ENCODE measurements at regions not wholly inside any gene's neighbourhood (a gene's known extent, or its start where the extent isn't known, plus 50 kb on each side); places are given as distances from the start of the nearest gene placed in this dataset.

GRCh38 chr4:4717692-4718091 is 141.8 kb upstream of the MSX1 start:
- WGBS (ENCODE audit: insufficient coverage, low coverage, missing lambda C conversion rate) = under 1% methylated on average over 6 of the region's 6 CpGs
- no peak for ATAC-seq
- H4K20me1 ChIP-seq (replicated peaks; ENCODE audit: control insufficient read depth, insufficient read depth, low read length) = no peaks in the 10 kb centered on the region
- H3K27ac ChIP-seq (ENCODE audit: extremely low read depth, low read depth, low read length) = no peak overlapping the region
- no peaks in the 10 kb centered on the region for H3K36me3 ChIP-seq (ENCODE audit: control insufficient read depth, insufficient read depth, low read length)
- H3K4me1 ChIP-seq (replicated peaks in 1 of 2; ENCODE audit: control insufficient read depth in 2 of 2, insufficient read depth in 2 of 2, low read length in 2 of 2) = no peaks in the 10 kb centered on the region
- no peak overlapping the region for H3K4me2 ChIP-seq (ENCODE audit: insufficient read depth, low read length)
- no peaks in the 10 kb centered on the region for H3K9me3 ChIP-seq (replicated peaks; ENCODE audit: control insufficient read depth, insufficient read depth, low read depth, low read length)
- intact Hi-C loops (cut with micrococcal nuclease) = no loop called here
- H3K27me3 ChIP-seq (ENCODE audit: control insufficient read depth in 2 of 2, insufficient read depth in 2 of 2, low read length in 2 of 2) = peaks cover 0 to 11% of the 10 kb centered on the region in 2 experiments; a peak in 2 of 5 replicates
- no peak for DNase-seq (ENCODE audit: extremely low read depth in 1 of 4, low spot score in 3 of 4)
- no TSS peak for BruUV-seq (replicated peaks)
- TF ChIP-seq BRD9 (IDR thresholded peaks at IDR 0.05; ENCODE audit: low read depth, partially characterized antibody) = no peak
- TF ChIP-seq ESRRB (CRISPR knock-in tag; IDR thresholded peaks at IDR 0.05; ENCODE audit: borderline replicate concordance) = no peak
- TF ChIP-seq C11orf30 (IDR thresholded peaks at IDR 0.05; ENCODE audit: low read depth) = peak; percentile 29; the same call in 1 of the 2 replicates
- no peak for TF ChIP-seq IRF9 (tag; IDR thresholded peaks at IDR 0.05)
- TF ChIP-seq ZNF316 (IDR thresholded peaks at IDR 0.05) = peak; percentile 42; the same call in 1 of the 2 replicates
- FAIRE-seq = no peak
- H3K4me3 ChIP-seq = no peak overlapping the region
- no peak overlapping the region for H2AFZ ChIP-seq (ENCODE audit: low read depth, low read length)
- in situ Hi-C loops (cut with MboI) = no loop called here
- ChIA-PET POLR2A (no interaction called here), CTCF (ENCODE audit: low intra/inter-chr PET ratio) (no interaction called here)
- no peaks in the 10 kb centered on the region for H3K79me2 ChIP-seq (ENCODE audit: control insufficient read depth, insufficient read depth, low read length)
- H3K9me1 ChIP-seq (ENCODE audit: control insufficient read depth, insufficient read depth, low read length) = no peaks in the 10 kb centered on the region
- H3K9ac ChIP-seq (ENCODE audit: insufficient read depth in 1 of 2, low read depth in 2 of 2, low read length in 2 of 2) = no peak overlapping the region

GRCh38 chr4:4714331-4714730 is 145.1 kb upstream of the MSX1 start:
- Histone ChIP-seq H2AFZ (ENCODE audit: low read depth, low read length) (no peak overlapping the region), H3K4me3 (no peak overlapping the region), H3K4me2 (ENCODE audit: insufficient read depth, low read length) (no peak overlapping the region), H3K9me3 (replicated peaks; ENCODE audit: control insufficient read depth, insufficient read depth, low read depth, low read length) (no peaks in the 10 kb centered on the region), H3K9me1 (ENCODE audit: control insufficient read depth, insufficient read depth, low read length) (no peaks in the 10 kb centered on the region), H3K27ac (ENCODE audit: extremely low read depth, low read depth, low read length) (no peak overlapping the region), H3K79me2 (ENCODE audit: control insufficient read depth, insufficient read depth, low read length) (no peaks in the 10 kb centered on the region), H3K4me1 (replicated peaks in 1 of 2; ENCODE audit: control insufficient read depth in 2 of 2, insufficient read depth in 2 of 2, low read length in 2 of 2) (no peaks in the 10 kb centered on the region), H3K36me3 (ENCODE audit: control insufficient read depth, insufficient read depth, low read length) (no peaks in the 10 kb centered on the region), H4K20me1 (replicated peaks; ENCODE audit: control insufficient read depth, insufficient read depth, low read length) (no peaks in the 10 kb centered on the region), H3K9ac (ENCODE audit: insufficient read depth in 1 of 2, low read depth in 2 of 2, low read length in 2 of 2) (no peak overlapping the region), H3K27me3 (ENCODE audit: control insufficient read depth in 2 of 2, insufficient read depth in 2 of 2, low read length in 2 of 2) (peaks cover 0 to 9% of the 10 kb centered on the region in 2 experiments; a peak in 1 of 5 replicates)
- intact Hi-C loops (cut with micrococcal nuclease) = no loop called here
- ChIA-PET CTCF (ENCODE audit: low intra/inter-chr PET ratio) (no interaction called here), POLR2A (no interaction called here)
- WGBS (ENCODE audit: insufficient coverage, low coverage, missing lambda C conversion rate) = 0% methylated on average over 2 of the region's 2 CpGs
- ATAC-seq (no peak), FAIRE-seq (no peak), DNase-seq (ENCODE audit: extremely low read depth in 1 of 4, low spot score in 3 of 4) (no peak)
- no TSS peak for BruUV-seq (replicated peaks)
- in situ Hi-C loops (cut with MboI) = no loop called here
- no peak for TF ChIP-seq NR2F6 (CRISPR knock-in tag; IDR thresholded peaks at IDR 0.05)
- TF ChIP-seq ZNF644 (tag; IDR thresholded peaks at IDR 0.05; ENCODE audit: low read depth) = no peak
- no peak for TF ChIP-seq ZKSCAN3 (CRISPR knock-in tag; IDR thresholded peaks at IDR 0.05)
- TF ChIP-seq, protein P1, sequence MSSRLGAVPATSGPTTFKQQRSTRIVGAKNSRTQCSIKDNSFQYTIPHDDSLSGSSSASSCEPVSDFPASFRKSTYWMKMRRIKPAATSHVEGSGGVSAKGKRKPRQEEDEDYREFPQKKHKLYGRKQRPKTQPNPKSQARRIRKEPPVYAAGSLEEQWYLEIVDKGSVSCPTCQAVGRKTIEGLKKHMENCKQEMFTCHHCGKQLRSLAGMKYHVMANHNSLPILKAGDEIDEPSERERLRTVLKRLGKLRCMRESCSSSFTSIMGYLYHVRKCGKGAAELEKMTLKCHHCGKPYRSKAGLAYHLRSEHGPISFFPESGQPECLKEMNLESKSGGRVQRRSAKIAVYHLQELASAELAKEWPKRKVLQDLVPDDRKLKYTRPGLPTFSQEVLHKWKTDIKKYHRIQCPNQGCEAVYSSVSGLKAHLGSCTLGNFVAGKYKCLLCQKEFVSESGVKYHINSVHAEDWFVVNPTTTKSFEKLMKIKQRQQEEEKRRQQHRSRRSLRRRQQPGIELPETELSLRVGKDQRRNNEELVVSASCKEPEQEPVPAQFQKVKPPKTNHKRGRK (tag; IDR thresholded peaks at IDR 0.05) = no peak
- no peak for TF ChIP-seq ZNF583 (CRISPR knock-in tag; IDR thresholded peaks at IDR 0.05)
- no peak for TF ChIP-seq ZNF12 (CRISPR knock-in tag; IDR thresholded peaks at IDR 0.05)
- TF ChIP-seq ZNF133 (CRISPR knock-in tag; IDR thresholded peaks at IDR 0.05) = no peak
- no peak for TF ChIP-seq ZNF79 (CRISPR knock-in tag; IDR thresholded peaks at IDR 0.05; ENCODE audit: low read depth)
- no peak for TF ChIP-seq PML (IDR thresholded peaks at IDR 0.05; ENCODE audit: low read length)
- TF ChIP-seq, protein P2, sequence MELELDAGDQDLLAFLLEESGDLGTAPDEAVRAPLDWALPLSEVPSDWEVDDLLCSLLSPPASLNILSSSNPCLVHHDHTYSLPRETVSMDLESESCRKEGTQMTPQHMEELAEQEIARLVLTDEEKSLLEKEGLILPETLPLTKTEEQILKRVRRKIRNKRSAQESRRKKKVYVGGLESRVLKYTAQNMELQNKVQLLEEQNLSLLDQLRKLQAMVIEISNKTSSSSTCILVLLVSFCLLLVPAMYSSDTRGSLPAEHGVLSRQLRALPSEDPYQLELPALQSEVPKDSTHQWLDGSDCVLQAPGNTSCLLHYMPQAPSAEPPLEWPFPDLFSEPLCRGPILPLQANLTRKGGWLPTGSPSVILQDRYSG (tag; conservative IDR thresholded peaks at IDR 0.05; ENCODE audit: low read depth) = no peak
- no peak for TF ChIP-seq CBFB (CRISPR knock-in tag; IDR thresholded peaks at IDR 0.05)
- no peak for TF ChIP-seq ZNF324 (CRISPR knock-in tag; IDR thresholded peaks at IDR 0.05)

All from K562 (cell line).